ENCODE measurements at regions not wholly inside any gene's neighbourhood (a gene's known extent, or its start where the extent isn't known, plus 50 kb on each side); places are given as distances from the start of the nearest gene placed in this dataset.

GRCh38 chr13:88376760-88377388 is 705.7 kb downstream of the SLITRK5 start:
- DNase-seq (ENCODE audit: low spot score) (no peak), ATAC-seq (ENCODE audit: insufficient number of reproducible peaks, low FRiP score, low read depth) (no peak)
- no peak for TF ChIP-seq CTCF (IDR thresholded peaks at IDR 0.05)
- H3K27me3 ChIP-seq (replicated peaks; ENCODE audit: insufficient read depth): no peaks in the 10 kb centered on the region
- no peak overlapping the region for H3K4me3 ChIP-seq
- no peaks in the 10 kb centered on the region for H3K4me1 ChIP-seq (ENCODE audit: control insufficient read depth in 1 of 2, low read depth in 2 of 2)
- no peaks in the 10 kb centered on the region for H3K36me3 ChIP-seq
- no peak overlapping the region for H3K27ac ChIP-seq
- H3K9me3 ChIP-seq: no peaks in the 10 kb centered on the region

GRCh38 chr13:88377852-88378251 is 706.7 kb downstream of the SLITRK5 start:
- no peak for DNase-seq (ENCODE audit: low spot score)
- ATAC-seq (ENCODE audit: insufficient number of reproducible peaks, low FRiP score, low read depth): no peak
- H3K27me3 ChIP-seq (replicated peaks; ENCODE audit: insufficient read depth): no peaks in the 10 kb centered on the region
- no peaks in the 10 kb centered on the region for H3K4me1 ChIP-seq (ENCODE audit: control insufficient read depth in 1 of 2, low read depth in 2 of 2)
- H3K36me3 ChIP-seq: no peaks in the 10 kb centered on the region
- no peaks in the 10 kb centered on the region for H3K9me3 ChIP-seq
- H3K4me3 ChIP-seq: no peak overlapping the region
- TF ChIP-seq CTCF (IDR thresholded peaks at IDR 0.05): no peak
- no peak overlapping the region for H3K27ac ChIP-seq

GRCh38 chr13:88384542-88384941 is 713.4 kb downstream of the SLITRK5 start:
- DNase-seq (ENCODE audit: low spot score): no peak

GRCh38 chr13:88395804-88396203 is 724.6 kb downstream of the SLITRK5 start:
- no peak for ATAC-seq (ENCODE audit: insufficient number of reproducible peaks, low FRiP score, low read depth)
- Histone ChIP-seq H3K4me3 (no peak overlapping the region), H3K9me3 (peaks cover 2% of the 10 kb centered on the region), H3K36me3 (no peaks in the 10 kb centered on the region), H3K27ac (no peak overlapping the region), H3K4me1 (ENCODE audit: control insufficient read depth in 1 of 2, low read depth in 2 of 2) (no peaks in the 10 kb centered on the region), H3K27me3 (replicated peaks; ENCODE audit: insufficient read depth) (no peaks in the 10 kb centered on the region)
- no peak for TF ChIP-seq CTCF (IDR thresholded peaks at IDR 0.05)
- no peak for DNase-seq (ENCODE audit: low spot score)

More at GRCh38 chr13:88384542-88384941, 713.4 kb downstream of the SLITRK5 start:
- H3K4me3 ChIP-seq: no peak overlapping the region
- no peak overlapping the region for H3K27ac ChIP-seq
- TF ChIP-seq CTCF (IDR thresholded peaks at IDR 0.05): no peak
- no peaks in the 10 kb centered on the region for H3K36me3 ChIP-seq
- no peaks in the 10 kb centered on the region for H3K9me3 ChIP-seq
- H3K27me3 ChIP-seq (replicated peaks; ENCODE audit: insufficient read depth): no peaks in the 10 kb centered on the region
- H3K4me1 ChIP-seq (ENCODE audit: control insufficient read depth in 1 of 2, low read depth in 2 of 2): no peaks in the 10 kb centered on the region
- no peak for ATAC-seq (ENCODE audit: insufficient number of reproducible peaks, low FRiP score, low read depth)

GRCh38 chr13:88411696-88412095 is 740.5 kb downstream of the SLITRK5 start:
- no peaks in the 10 kb centered on the region for H3K36me3 ChIP-seq
- no peak for DNase-seq (ENCODE audit: low spot score)
- H3K27me3 ChIP-seq (replicated peaks; ENCODE audit: insufficient read depth): no peaks in the 10 kb centered on the region
- TF ChIP-seq CTCF (IDR thresholded peaks at IDR 0.05): no peak
- no peak overlapping the region for H3K27ac ChIP-seq
- no peaks in the 10 kb centered on the region for H3K4me1 ChIP-seq (ENCODE audit: control insufficient read depth in 1 of 2, low read depth in 2 of 2)
- H3K4me3 ChIP-seq: no peak overlapping the region
- no peaks in the 10 kb centered on the region for H3K9me3 ChIP-seq
- ATAC-seq (ENCODE audit: insufficient number of reproducible peaks, low FRiP score, low read depth): no peak

Data from thoracic aorta (tissue), 2 donors.